Mucosa of rectum (tissue), 2 donors: ENCODE measurements at regions not wholly inside any gene's neighbourhood (a gene's known extent, or its start where the extent isn't known, plus 50 kb on each side); places are given as distances from the start of the nearest gene placed in this dataset.

Experiments used
- H3K27ac ChIP-seq, 2 donors: one replicate each; pipeline ENCODE4 v1.7.0; 2013; ENCODE audit warnings: inconsistent platforms in 2 of 2, low read depth in 2 of 2, low read length in 2 of 2
- H3K27me3 ChIP-seq, 2 donors: one replicate each; pipeline ENCODE4 v1.7.0; 2013; ENCODE audit warnings: low read length in 2 of 2; ENCODE audit not compliant: control insufficient read depth in 2 of 2, insufficient read depth in 2 of 2
- H3K36me3 ChIP-seq, 2 donors: one replicate each; pipeline ENCODE4 v1.7.0; 2013; ENCODE audit warnings: low read length in 2 of 2; ENCODE audit not compliant: control insufficient read depth in 2 of 2, insufficient read depth in 2 of 2
- H3K4me1 ChIP-seq, 2 donors: one replicate each; pipeline ENCODE4 v1.7.0; 2013; ENCODE audit warnings: low read length in 2 of 2, mild to moderate bottlenecking in 1 of 2; ENCODE audit not compliant: control insufficient read depth in 2 of 2, insufficient read depth in 2 of 2
- H3K4me3 ChIP-seq, 2 donors: one replicate each; pipeline ENCODE4 v1.7.0; 2013; ENCODE audit warnings: low read length in 2 of 2
- H3K9ac ChIP-seq, 2 donors: one replicate each; pipeline ENCODE4 v1.7.0; 2013; ENCODE audit warnings: low read length in 2 of 2, low read depth in 1 of 2, mild to moderate bottlenecking in 1 of 2
- H3K9me3 ChIP-seq, 2 donors: one replicate each; pipeline ENCODE4 v1.7.0; 2013; ENCODE audit warnings: low read length in 2 of 2; ENCODE audit not compliant: control insufficient read depth in 2 of 2
- donor health status: healthy.
- donor health status: Normal muscosa, but diverticular disease.

DNA sequence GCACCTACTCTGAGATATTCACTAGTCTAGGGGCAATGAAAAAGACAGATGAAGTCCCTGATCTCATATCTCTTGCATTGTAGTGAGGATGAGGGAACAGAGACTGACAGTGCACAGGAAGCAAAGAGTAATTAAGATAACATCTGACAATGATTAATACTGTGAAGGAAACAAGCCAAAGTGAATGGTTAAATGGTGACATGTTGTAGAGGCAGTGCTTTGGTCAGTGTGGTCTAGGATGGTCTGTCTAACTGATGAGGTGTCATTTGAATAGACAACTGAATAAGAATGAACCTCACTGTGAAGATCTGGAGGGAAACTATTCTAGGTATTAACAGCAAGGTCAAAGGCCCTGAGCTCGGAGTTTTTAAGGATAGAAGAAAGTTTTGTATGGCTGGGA is 333.3 kb upstream of the GRIA1 start:
- no peak overlapping the region for H3K27ac ChIP-seq
- H3K27me3 ChIP-seq = no peaks in the 10 kb centered on the region
- no peak overlapping the region for H3K9ac ChIP-seq
- no peaks in the 10 kb centered on the region for H3K36me3 ChIP-seq
- no peaks in the 10 kb centered on the region for H3K4me1 ChIP-seq
- H3K4me3 ChIP-seq = no peak overlapping the region
- H3K9me3 ChIP-seq = no peaks in the 10 kb centered on the region

GRCh38 chr5:153158608-153159007 is 331.9 kb upstream of the GRIA1 start:
- H3K9me3 ChIP-seq = no peaks in the 10 kb centered on the region
- H3K4me3 ChIP-seq = no peak overlapping the region
- H3K4me1 ChIP-seq = no peaks in the 10 kb centered on the region
- no peaks in the 10 kb centered on the region for H3K27me3 ChIP-seq
- H3K9ac ChIP-seq = no peak overlapping the region
- no peaks in the 10 kb centered on the region for H3K36me3 ChIP-seq
- no peak overlapping the region for H3K27ac ChIP-seq

- Histone ChIP-seq H3K4me1 (no peaks in the 10 kb centered on the region), H3K36me3 (no peaks in the 10 kb centered on the region)
Observed at GRCh38 chr5:153159616-153160015, 330.9 kb upstream of the GRIA1 start.

GRCh38 chr5:153168241-153168640 is 322.2 kb upstream of the GRIA1 start:
- Histone ChIP-seq H3K4me3 (no peak overlapping the region), H3K27me3 (no peaks in the 10 kb centered on the region), H3K9ac (no peak overlapping the region), H3K27ac (no peak overlapping the region), H3K4me1 (no peaks in the 10 kb centered on the region), H3K9me3 (no peaks in the 10 kb centered on the region), H3K36me3 (no peaks in the 10 kb centered on the region)

More at GRCh38 chr5:153159616-153160015, 330.9 kb upstream of the GRIA1 start:
- H3K27ac ChIP-seq = no peak overlapping the region
- no peak overlapping the region for H3K4me3 ChIP-seq
- H3K27me3 ChIP-seq = no peaks in the 10 kb centered on the region
- H3K9me3 ChIP-seq = no peaks in the 10 kb centered on the region
- no peak overlapping the region for H3K9ac ChIP-seq

DNA sequence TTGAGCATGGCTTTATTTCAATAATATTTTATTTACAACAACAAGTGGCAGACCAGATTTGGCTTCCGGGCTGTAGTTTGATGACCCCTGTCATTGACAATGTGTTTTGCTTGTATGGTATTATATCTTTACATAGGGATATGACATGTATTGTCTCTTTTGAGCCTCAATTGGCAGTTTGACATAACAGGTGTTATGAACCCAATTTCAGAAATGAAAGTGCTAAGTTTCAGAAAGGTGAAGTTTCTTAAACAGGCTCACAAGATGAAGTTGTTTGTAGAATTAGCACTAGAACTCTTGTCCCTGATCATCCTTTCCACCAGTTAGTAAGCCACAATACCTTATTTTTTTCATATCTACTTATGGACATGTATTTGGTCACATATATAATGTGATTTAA is 303.0 kb upstream of the GRIA1 start:
- no peaks in the 10 kb centered on the region for H3K27me3 ChIP-seq
- no peaks in the 10 kb centered on the region for H3K36me3 ChIP-seq
- no peak overlapping the region for H3K27ac ChIP-seq
- H3K9me3 ChIP-seq = no peaks in the 10 kb centered on the region
- H3K4me3 ChIP-seq = no peak overlapping the region
- H3K4me1 ChIP-seq = no peaks in the 10 kb centered on the region
- H3K9ac ChIP-seq = no peak overlapping the region

- Histone ChIP-seq H3K9ac (no peak overlapping the region), H3K4me3 (no peak overlapping the region), H3K9me3 (peaks cover 0 to 3% of the 10 kb centered on the region in 2 donors), H3K27me3 (no peaks in the 10 kb centered on the region), H3K27ac (no peak overlapping the region), H3K36me3 (no peaks in the 10 kb centered on the region), H3K4me1 (no peaks in the 10 kb centered on the region)
Observed at GRCh38 chr5:153206361-153206760, 284.1 kb upstream of the GRIA1 start.

- H3K27me3 ChIP-seq = no peaks in the 10 kb centered on the region
- H3K36me3 ChIP-seq = no peaks in the 10 kb centered on the region
- no peak overlapping the region for H3K4me3 ChIP-seq
- no peak overlapping the region for H3K27ac ChIP-seq
- peaks cover 3 to 7% of the 10 kb centered on the region in 2 donors for H3K9me3 ChIP-seq
- no peaks in the 10 kb centered on the region for H3K4me1 ChIP-seq
- H3K9ac ChIP-seq = no peak overlapping the region
Observed at GRCh38 chr5:153209016-153209415, 281.5 kb upstream of the GRIA1 start.

GRCh38 chr5:153209687-153210086 is 280.8 kb upstream of the GRIA1 start:
- H3K9me3 ChIP-seq = peaks cover 0 to 7% of the 10 kb centered on the region in 2 donors
- H3K36me3 ChIP-seq = no peaks in the 10 kb centered on the region
- H3K4me1 ChIP-seq = no peaks in the 10 kb centered on the region
- H3K27me3 ChIP-seq = no peaks in the 10 kb centered on the region
- no peak overlapping the region for H3K4me3 ChIP-seq
- no peak overlapping the region for H3K27ac ChIP-seq
- H3K9ac ChIP-seq = no peak overlapping the region

DNA sequence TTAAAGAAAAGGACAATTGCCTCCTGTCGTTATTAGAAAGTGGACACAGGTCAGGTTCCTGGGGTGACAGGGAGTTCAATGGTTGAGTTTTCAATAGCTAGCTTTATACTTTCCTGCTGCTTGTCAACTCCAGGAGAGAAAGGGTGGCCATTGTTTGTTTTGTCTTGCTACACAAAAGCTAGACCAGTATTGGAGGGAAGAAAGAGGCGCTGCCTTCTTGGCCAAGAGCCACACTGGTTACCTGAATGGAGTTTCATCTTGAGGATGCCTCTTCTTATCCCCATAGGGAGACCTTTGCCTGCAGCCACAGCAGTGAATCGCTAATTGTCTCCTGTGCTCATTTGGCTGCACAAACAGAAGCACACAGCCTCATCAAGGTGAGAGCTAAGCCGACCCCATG is 279.4 kb upstream of the GRIA1 start:
- H3K36me3 ChIP-seq = no peaks in the 10 kb centered on the region
- no peak overlapping the region for H3K9ac ChIP-seq
- no peaks in the 10 kb centered on the region for H3K27me3 ChIP-seq
- H3K9me3 ChIP-seq = peaks cover 0 to 7% of the 10 kb centered on the region in 2 donors
- no peak overlapping the region for H3K4me3 ChIP-seq
- no peak overlapping the region for H3K27ac ChIP-seq
- no peaks in the 10 kb centered on the region for H3K4me1 ChIP-seq

DNA sequence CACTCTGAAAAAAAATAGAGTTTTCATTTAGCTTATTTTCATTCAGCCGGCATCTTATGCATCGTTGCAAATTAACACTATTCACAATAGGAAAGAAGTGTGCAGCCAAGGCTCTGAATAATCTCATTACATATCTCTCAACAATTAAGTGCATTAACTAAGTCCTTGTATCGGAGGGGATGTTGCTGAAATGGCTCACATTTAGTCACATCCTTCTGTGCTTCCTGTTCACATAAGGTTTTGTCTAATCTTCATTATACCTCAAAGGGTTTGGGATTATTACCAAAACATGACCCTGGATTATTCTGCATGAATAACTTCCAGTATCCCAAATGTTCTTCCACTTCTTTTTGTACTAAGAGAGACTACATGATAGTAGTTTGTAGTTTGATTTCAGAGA is 278.0 kb upstream of the GRIA1 start:
- Histone ChIP-seq H3K27me3 (no peaks in the 10 kb centered on the region), H3K4me3 (no peak overlapping the region), H3K27ac (no peak overlapping the region), H3K9ac (no peak overlapping the region), H3K36me3 (no peaks in the 10 kb centered on the region), H3K9me3 (peaks cover 0 to 7% of the 10 kb centered on the region in 2 donors), H3K4me1 (no peaks in the 10 kb centered on the region)

- H3K27ac ChIP-seq = no peak overlapping the region
- no peaks in the 10 kb centered on the region for H3K27me3 ChIP-seq
- H3K9me3 ChIP-seq = no peaks in the 10 kb centered on the region
- no peaks in the 10 kb centered on the region for H3K36me3 ChIP-seq
- no peaks in the 10 kb centered on the region for H3K4me1 ChIP-seq
- H3K9ac ChIP-seq = no peak overlapping the region
- no peak overlapping the region for H3K4me3 ChIP-seq
Observed at GRCh38 chr5:153222936-153223335, 267.5 kb upstream of the GRIA1 start.
